ENCODE measurements at regions not wholly inside any gene's neighbourhood (a gene's known extent, or its start where the extent isn't known, plus 50 kb on each side); places are given as distances from the start of the nearest gene placed in this dataset.

DNA sequence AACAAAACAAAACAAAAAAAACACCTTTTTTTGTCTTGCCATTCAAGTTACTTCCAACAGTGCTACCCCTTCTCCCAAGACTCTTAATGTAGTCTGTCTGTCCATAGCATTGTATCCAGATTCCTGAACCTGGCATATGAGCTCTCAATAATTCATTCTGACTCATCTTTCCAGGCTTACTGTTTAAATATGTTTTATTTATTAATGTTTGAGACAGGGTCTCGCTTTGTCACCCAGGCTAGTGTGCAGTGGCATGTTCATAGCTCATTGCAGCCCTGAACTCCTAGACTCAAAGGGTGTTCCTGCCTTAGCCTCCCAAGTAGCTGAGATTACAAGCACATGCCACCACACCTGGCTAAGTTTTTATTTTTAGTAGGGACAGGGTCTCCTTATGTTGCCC, 208.0 kb upstream of the DMRT1 start:
- DNase-seq = no peak

DNA sequence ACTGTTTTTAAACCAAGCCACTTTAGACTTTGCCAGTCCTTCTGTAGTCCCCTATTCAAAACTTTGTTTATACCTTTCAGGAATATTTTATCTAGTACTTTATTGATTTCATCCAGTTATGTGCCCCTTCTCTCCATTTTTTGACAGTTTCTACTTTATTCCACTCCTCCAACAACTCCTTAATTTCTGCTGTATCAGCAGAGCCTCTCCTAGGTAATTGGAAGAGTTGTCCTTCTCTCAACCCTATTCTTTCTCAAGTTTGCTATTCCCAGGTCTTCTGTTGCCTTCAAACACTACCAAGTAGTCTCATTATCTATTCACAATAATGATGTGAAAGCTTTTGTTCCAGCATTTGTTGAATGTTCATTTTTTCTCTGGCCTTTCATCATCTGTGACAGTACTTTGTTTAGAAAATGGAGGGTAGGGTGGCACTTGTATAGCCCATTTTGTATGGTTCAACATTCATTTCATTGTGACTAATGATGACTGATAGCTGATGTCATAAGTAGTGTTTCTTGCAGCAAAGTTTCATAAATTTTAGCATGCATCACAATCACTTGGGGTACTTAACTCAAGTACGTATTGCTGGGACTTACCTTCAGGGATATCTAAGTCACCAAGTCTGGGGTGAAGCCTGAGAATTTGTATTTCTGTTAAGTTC, 204.4 kb upstream of the DMRT1 start:
- DNase-seq = no peak

DNA sequence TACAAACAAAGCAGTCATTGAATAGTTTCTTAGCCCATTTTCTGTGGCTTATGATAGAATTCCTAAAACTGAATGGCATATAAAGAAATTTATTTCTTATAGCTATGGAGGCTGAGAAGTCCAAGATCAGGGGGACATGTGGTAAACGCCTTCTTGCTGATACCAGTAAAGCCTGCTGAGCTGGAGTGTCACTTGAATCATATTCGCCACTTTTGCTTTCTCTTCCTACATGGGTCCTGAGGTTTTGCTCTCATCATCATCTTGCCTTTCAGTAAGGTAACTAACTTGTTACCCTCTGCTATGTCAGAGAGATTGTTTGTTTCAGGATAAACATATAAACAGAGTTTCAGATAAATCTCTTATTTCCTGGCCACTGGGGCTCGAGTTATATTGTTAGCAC, 203.3 kb upstream of the DMRT1 start:
- peak; percentile 9 for DNase-seq

DNA sequence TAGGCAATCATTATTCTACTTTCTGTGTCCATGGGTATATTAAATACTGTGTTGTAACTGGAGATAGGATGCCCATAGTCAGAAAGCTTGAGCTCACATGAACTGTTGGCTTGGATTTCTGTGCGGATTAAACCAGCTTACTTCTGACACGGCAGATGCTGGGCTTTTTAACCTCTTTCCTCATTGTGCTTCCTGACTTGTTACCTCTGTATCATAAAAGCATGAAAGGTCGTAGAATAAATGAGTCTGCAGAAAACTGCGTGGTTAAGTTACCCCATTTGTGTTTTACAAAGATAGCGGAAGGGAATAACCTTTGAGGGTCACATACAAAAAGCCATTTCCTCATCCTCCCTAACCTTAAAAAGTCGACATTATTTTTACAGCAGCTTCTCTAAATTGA, 199.5 kb upstream of the DMRT1 start:
- no peak for DNase-seq

GRCh38 chr9:643966-644365, 197.5 kb upstream of the DMRT1 start:
- DNase-seq = no peak

GRCh38 chr9:647522-647921, 194.0 kb upstream of the DMRT1 start:
- no peak for DNase-seq

- DNase-seq = no peak
Observed at GRCh38 chr9:649128-650074, 192.1 kb upstream of the DMRT1 start.

DNA sequence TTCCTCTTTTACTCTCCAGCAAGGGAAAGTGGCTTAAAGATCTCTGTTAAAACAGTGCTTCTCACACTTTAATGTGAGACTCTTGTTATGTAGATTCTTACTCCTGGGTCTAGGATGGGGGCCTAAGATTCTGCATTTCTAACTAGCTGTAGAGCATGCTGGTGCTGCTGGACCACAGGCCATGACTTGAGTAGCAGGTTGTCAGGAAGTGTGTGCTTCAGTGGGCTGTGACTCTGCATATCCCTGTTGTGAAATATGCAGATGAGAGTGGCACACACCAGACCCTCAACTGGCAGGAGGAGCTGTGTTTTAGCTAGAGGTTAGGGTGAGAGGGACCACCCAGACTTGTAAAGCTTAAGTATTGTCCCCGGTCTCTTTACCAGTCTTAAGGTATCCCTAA, 191.1 kb upstream of the DMRT1 start:
- DNase-seq = peak; percentile 14

- no peak for DNase-seq
Observed at GRCh38 chr9:651371-651770, 190.1 kb upstream of the DMRT1 start.

GRCh38 chr9:652914-653313, 188.6 kb upstream of the DMRT1 start:
- no peak for DNase-seq

DNA sequence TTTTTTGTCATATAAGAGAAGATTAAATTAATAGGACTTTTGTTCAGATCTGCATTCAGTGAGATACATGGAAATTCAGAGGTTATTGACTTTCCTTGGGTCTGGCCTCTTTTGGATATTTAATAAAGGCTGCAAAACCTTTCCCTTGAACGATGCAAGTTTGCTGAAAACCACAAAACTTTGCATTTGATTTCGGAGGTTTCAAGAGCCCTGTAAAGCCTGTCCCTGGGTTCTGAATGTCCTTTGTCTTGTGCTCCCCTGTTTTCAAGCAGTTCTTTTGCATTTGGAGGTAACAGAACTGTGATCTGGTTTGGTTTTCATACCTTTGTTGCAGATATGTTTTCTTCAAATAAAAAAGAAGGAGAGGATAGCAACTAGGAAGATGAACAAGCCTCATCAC, 188.1 kb upstream of the DMRT1 start:
- DNase-seq = no peak

- no peak for DNase-seq
Observed at GRCh38 chr9:653856-654387, 187.6 kb upstream of the DMRT1 start.

- no peak for DNase-seq
Observed at GRCh38 chr9:655875-656274, 185.6 kb upstream of the DMRT1 start.

GRCh38 chr9:656926-657568, 184.4 kb upstream of the DMRT1 start:
- peak; percentile 22 for DNase-seq

- no peak for DNase-seq
Observed at GRCh38 chr9:659286-659685, 182.2 kb upstream of the DMRT1 start.

DNA sequence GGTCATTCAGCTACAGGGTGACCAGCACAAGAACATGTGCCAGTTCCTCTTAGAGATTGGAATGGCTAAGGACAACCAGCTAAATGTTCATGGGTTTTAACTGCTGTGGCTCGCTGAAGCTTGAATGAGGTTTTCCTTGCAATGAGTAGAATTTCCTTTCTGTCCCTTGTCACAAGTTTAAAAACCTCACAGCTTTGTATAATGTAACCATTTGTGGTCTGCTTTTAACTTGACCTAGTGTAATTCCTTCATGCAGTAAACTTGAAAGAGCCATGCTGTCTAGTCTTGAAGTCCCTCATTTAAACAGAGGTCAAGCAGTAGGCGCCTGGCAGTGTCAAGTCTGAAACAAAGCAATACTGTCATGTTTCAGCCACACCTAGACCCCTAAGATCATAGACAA, 181.3 kb upstream of the DMRT1 start:
- DNase-seq = no peak

GRCh38 chr9:663541-663940, 178.0 kb upstream of the DMRT1 start:
- DNase-seq = no peak

GRCh38 chr9:665296-665695, 176.2 kb upstream of the DMRT1 start:
- DNase-seq = no peak

DNA sequence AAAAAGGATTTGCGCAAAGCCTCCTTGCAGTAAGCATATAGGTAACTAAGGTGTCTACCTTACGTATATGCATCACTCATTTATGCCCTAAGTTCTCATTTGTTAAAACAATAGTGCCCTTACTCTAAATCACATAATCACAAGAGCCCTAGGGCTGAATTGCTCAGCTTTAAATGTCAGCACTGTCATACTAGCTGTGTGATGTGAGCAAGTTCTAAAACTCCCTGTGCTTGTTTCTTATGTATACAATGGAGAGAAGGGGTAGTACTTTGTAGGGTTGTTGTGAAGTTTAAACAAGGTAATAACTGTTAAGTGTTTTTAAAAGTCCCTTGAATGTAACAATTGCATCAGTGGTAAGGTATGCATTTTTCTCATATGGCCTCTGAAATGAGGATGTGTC, 169.5 kb upstream of the DMRT1 start:
- DNase-seq = no peak

GRCh38 chr9:672851-673250, 168.6 kb upstream of the DMRT1 start:
- no peak for DNase-seq

GRCh38 chr9:673264-673965, 168.1 kb upstream of the DMRT1 start:
- DNase-seq = no peak

DNA sequence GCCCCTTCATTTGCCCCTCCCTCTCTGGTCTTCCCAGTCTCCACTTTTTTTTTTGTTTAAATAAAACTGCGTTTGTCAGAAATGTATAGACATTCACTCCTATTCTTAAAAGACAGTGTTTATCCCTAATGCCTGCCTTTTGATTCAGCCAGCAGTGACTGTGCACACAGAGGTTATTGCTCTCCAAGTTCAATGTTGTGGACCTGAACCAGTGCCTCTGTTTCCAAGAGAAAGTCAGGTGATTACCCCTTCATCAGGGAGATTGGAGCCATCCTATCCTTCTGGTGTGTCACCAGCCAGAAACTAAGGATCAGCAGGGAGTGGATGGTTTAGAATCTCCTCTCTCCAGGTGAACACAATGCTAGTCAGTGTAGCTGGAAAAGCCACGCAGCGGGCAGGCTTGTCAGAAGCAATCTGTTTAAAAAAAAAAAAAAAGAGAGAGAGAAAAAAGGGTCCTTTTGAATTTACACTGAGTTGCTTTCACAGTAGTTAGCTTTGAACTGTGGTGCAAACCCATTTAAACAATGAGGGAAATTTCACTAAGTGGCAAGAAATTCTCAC, 167.5 kb upstream of the DMRT1 start:
- DNase-seq = no peak

All from activated CD4-positive, alpha-beta T cell treated with anti-CD3 and anti-CD28 coated beads for 48 hours (primary cell).